ENCODE measurements at regions not wholly inside any gene's neighbourhood (a gene's known extent, or its start where the extent isn't known, plus 50 kb on each side); places are given as distances from the start of the nearest gene placed in this dataset.

DNA sequence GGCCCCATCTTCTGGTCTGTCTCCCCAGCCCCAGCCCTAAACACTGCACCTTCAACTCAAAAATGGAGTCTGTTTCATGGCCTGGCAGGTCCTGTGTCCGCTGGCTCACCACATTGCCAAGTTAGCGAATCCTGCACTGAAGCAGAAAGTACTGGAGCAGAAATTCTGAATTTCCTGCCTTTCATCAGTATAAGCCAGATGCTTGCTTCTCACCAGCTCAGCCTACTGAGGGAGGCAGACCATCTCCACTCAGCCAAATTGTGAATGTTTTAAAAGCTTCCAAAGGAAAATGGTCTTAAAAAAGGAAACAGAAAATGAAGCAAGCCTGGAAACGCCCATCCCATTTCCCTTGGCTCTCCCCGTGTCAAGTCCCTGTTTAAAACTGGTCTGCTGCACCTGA, 157.8 kb downstream of the C1D start:
- no peak for TF ChIP-seq TAF1 (CRISPR knock-in tag; IDR thresholded peaks at IDR 0.05)
- TF ChIP-seq CEBPB (IDR thresholded peaks at IDR 0.05; ENCODE audit: borderline replicate concordance, low read depth, low read length) = no peak
- TF ChIP-seq, protein P1, sequence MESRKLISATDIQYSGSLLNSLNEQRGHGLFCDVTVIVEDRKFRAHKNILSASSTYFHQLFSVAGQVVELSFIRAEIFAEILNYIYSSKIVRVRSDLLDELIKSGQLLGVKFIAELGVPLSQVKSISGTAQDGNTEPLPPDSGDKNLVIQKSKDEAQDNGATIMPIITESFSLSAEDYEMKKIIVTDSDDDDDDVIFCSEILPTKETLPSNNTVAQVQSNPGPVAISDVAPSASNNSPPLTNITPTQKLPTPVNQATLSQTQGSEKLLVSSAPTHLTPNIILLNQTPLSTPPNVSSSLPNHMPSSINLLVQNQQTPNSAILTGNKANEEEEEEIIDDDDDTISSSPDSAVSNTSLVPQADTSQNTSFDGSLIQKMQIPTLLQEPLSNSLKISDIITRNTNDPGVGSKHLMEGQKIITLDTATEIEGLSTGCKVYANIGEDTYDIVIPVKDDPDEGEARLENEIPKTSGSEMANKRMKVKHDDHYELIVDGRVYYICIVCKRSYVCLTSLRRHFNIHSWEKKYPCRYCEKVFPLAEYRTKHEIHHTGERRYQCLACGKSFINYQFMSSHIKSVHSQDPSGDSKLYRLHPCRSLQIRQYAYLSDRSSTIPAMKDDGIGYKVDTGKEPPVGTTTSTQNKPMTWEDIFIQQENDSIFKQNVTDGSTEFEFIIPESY (CRISPR knock-in tag; IDR thresholded peaks at IDR 0.05) = no peak
- TF ChIP-seq, protein P2, sequence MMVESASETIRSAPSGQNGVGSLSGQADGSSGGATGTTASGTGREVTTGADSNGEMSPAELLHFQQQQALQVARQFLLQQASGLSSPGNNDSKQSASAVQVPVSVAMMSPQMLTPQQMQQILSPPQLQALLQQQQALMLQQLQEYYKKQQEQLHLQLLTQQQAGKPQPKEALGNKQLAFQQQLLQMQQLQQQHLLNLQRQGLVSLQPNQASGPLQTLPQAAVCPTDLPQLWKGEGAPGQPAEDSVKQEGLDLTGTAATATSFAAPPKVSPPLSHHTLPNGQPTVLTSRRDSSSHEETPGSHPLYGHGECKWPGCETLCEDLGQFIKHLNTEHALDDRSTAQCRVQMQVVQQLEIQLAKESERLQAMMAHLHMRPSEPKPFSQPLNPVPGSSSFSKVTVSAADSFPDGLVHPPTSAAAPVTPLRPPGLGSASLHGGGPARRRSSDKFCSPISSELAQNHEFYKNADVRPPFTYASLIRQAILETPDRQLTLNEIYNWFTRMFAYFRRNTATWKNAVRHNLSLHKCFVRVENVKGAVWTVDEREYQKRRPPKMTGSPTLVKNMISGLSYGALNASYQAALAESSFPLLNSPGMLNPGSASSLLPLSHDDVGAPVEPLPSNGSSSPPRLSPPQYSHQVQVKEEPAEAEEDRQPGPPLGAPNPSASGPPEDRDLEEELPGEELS (CRISPR knock-in tag; IDR thresholded peaks at IDR 0.05) = no peak
